ENCODE measurements at regions not wholly inside any gene's neighbourhood (a gene's known extent, or its start where the extent isn't known, plus 50 kb on each side); places are given as distances from the start of the nearest gene placed in this dataset.
"Not testable (repeated sequence)": the region's sequence is repeated elsewhere in the genome, so short reads cannot be mapped to it uniquely, and the experiment has no call there.

DNA sequence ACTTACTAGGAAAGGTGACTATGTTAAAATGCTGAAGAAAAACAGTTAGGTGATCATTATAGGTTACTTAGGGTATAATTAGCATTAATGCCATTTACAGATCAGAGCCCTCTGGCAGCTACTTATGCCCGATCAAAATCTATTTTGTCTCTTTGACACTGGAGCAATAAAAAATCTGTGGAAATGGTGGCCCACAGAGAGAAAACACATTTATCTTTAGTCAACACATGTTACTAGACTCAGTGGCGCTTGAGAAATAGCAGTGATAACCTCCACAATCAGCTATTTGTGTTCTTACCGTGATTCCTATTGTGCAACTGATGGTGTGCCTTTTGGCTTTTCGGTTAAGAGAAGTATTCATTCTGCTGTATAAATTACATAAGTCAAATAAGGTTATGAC lies 1519.6 kb downstream of the PCDH9 start:
- no peak for DNase-seq (ENCODE audit: extremely low spot score)
- CTCF ChIA-PET: no interaction called here
- POLR2A ChIA-PET: no interaction called here
- TF ChIP-seq, protein P1, sequence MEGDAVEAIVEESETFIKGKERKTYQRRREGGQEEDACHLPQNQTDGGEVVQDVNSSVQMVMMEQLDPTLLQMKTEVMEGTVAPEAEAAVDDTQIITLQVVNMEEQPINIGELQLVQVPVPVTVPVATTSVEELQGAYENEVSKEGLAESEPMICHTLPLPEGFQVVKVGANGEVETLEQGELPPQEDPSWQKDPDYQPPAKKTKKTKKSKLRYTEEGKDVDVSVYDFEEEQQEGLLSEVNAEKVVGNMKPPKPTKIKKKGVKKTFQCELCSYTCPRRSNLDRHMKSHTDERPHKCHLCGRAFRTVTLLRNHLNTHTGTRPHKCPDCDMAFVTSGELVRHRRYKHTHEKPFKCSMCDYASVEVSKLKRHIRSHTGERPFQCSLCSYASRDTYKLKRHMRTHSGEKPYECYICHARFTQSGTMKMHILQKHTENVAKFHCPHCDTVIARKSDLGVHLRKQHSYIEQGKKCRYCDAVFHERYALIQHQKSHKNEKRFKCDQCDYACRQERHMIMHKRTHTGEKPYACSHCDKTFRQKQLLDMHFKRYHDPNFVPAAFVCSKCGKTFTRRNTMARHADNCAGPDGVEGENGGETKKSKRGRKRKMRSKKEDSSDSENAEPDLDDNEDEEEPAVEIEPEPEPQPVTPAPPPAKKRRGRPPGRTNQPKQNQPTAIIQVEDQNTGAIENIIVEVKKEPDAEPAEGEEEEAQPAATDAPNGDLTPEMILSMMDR (IDR thresholded peaks at IDR 0.05; ENCODE audit: control extremely low read depth, extremely low read depth, low read depth, missing control alignments): no peak

DNA sequence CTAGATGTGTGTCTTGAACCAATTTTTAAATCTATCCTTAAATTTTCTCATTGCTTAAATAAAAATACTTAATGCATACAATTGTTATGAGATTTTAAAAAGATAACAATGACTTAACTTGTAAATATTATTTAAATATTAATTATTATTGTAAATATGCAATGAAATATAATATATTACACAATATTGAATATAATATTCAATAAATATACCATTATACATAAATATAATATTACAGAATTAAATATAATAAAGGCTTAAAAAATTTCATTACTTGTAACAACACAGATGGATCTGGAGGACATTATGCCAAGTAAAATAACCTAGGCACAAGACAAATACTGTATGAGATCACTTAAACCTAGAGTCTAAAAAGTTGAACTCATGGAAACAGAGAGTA lies 1532.3 kb downstream of the PCDH9 start:
- DNase-seq (ENCODE audit: extremely low spot score): no peak
- ChIA-PET POLR2A (no interaction called here), CTCF (no interaction called here)
- TF ChIP-seq, protein P1 (IDR thresholded peaks at IDR 0.05; ENCODE audit: control extremely low read depth, extremely low read depth, low read depth, missing control alignments): no peak

DNA sequence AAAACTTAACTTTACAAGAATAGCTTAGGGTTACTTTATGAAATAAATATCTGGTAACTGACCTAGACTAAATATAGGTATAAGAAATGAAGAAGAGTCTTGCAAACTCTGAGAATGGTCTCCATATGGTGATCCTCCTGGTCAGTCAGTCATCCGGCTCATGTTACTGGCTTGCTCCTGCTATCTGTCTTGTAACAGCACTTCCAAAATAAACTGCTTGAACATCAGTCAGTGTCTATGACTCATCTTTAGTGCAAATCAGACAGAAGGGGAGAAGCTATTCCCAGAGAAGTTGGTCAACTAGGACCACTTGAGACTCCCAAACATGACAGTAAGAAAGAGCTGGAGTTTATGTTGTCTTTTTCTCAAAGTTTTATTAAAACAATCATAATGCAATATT lies 1550.9 kb downstream of the PCDH9 start:
- TF ChIP-seq, protein P1 (IDR thresholded peaks at IDR 0.05; ENCODE audit: control extremely low read depth, extremely low read depth, low read depth, missing control alignments): no peak
- CTCF ChIA-PET: no interaction called here
- POLR2A ChIA-PET: no interaction called here
- no peak for DNase-seq (ENCODE audit: extremely low spot score)

DNA sequence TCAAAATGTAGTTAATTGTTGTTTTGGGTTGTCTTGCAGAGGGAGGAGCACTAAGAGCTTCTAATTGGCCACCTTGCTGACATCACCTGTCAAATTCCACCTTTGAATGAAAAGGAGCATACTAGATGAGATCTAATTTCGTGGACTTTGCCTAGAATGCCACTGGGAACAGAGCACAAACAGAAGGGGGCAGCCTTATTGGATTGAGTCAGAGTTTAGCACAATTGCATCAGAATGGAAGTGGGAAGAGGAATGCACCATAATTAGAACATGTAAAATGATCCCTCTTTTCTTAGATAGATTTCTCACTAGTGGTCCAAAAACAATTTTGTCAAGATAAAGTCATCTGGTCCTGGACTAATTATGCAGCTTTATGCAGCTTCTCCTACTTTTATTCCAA lies 1552.2 kb downstream of the PCDH9 start:
- CTCF ChIA-PET: interaction anchor here (2.8 kb wide), 1 partner anchor 12 kb away, joined by 10 read pairs; no protein-coding TSS in a partner anchor
- no peak for DNase-seq (ENCODE audit: extremely low spot score)
- TF ChIP-seq, protein P1 (IDR thresholded peaks at IDR 0.05; ENCODE audit: control extremely low read depth, extremely low read depth, low read depth, missing control alignments): no peak
- POLR2A ChIA-PET: no interaction called here

DNA sequence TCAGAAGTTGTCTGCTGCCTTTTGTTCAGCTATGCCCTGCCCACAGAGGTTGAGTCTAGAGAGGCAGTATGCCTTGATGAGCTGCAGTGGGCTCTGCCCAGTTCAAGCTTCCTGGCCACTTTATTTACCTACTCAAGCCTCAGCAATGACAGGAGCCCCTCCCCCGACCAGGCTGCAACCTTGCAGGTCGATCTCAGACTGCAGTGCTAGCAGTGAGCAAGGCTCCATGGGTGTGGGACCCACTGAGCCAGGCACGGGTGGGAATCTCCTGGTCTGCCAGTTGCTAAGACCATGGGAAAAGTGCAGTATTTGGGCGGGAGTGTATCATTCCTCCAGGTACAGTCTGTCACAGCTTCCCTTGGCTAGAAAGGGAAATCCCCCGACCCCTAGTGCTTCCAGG lies 1554.8 kb downstream of the PCDH9 start:
- CTCF ChIA-PET: interaction anchor here (1.1 kb wide), 1 partner anchor 18 kb away, joined by 4 read pairs; no protein-coding TSS in a partner anchor
- POLR2A ChIA-PET; DNase-seq (ENCODE audit: extremely low spot score): not testable (repeated sequence)

DNA sequence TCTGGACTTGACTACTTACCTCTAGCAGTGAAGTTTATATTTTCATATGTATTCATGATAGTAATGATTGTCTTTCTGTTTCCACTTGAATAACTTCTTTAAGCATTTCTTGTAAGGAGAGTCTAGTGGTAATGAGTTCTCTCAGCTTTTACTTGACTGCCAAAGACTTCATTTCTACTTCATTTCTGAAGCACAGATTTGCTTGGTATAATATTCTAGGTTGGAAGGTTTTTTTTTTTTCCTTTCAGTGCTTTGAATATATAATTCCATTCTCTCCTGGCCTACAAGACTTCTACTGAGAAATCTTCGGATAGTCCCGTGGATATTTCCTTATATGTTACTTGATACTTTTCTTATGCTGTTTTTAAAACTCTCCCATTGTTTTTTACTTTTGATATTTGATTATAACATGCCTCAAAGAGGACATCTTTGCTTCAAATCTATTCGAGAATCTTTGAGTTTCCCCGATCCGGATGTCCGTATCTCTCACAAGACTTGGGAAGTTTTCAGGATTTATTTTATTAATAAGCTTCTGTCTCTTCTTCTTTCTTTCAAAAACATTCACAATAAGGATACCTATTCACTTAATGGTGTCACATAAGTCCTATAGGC lies 1560.0 kb downstream of the PCDH9 start:
- DNase-seq (ENCODE audit: extremely low spot score): no peak
- TF ChIP-seq, protein P1 (IDR thresholded peaks at IDR 0.05; ENCODE audit: control extremely low read depth, extremely low read depth, low read depth, missing control alignments): no peak
- CTCF ChIA-PET: no interaction called here
- POLR2A ChIA-PET: no interaction called here

DNA sequence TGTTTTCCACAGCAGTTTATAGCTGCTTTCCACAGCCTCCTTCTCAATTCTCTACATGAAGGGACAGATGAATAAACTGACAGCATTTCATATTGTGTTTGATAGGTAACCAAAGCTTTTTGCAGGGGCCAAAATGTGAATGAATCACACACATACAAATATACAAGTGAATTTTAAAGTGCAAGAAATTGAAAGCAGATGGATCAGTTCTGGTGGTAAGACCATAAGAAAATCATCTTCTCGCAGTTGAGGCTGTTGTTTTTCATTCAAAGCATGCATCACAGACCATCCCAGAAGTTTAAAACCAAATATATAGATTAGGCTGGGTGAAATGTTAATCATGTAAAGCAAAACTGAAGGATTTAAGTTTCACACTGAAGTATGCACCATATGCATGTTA lies 1569.4 kb downstream of the PCDH9 start:
- CTCF ChIA-PET: no interaction called here

More for the DNA sequence above, 1569.4 kb downstream of the PCDH9 start:
- TF ChIP-seq, protein P1 (IDR thresholded peaks at IDR 0.05; ENCODE audit: control extremely low read depth, extremely low read depth, low read depth, missing control alignments): no peak
- DNase-seq (ENCODE audit: extremely low spot score): no peak
- POLR2A ChIA-PET: no interaction called here
